GM10266 (cell line): ENCODE measurements at regions not wholly inside any gene's neighbourhood (a gene's known extent, or its start where the extent isn't known, plus 50 kb on each side); places are given as distances from the start of the nearest gene placed in this dataset.
"Not testable (repeated sequence)": the region's sequence is repeated elsewhere in the genome, so short reads cannot be mapped to it uniquely, and the experiment has no call there.

Source experiments
- DNase-seq: peaks from one replicate; pipeline ENCODE4 v3.0.0; 2012; ENCODE audit errors: extremely low spot score
- CTCF ChIP-seq: IDR thresholded peaks from 2 replicates; pipeline ENCODE4 v1.5.1; 2012; ENCODE audit warnings: mild to moderate bottlenecking, low read depth; ENCODE audit not compliant: control insufficient read depth, insufficient read depth; ENCODE audit errors: missing control alignments

GRCh38 chr13:109318945-109319590 is 467.3 kb downstream of the IRS2 start:
- TF ChIP-seq CTCF = no peak
- DNase-seq = no peak

- no peak for DNase-seq
- TF ChIP-seq CTCF = no peak
Measured at GRCh38 chr13:109315481-109315880, 470.9 kb downstream of the IRS2 start.

GRCh38 chr13:109314101-109314500 is 472.3 kb downstream of the IRS2 start:
- TF ChIP-seq CTCF = no peak
- DNase-seq = no peak

- TF ChIP-seq CTCF = no peak
Measured at GRCh38 chr13:109312399-109312798, 474.0 kb downstream of the IRS2 start.

GRCh38 chr13:109311431-109311976 is 474.9 kb downstream of the IRS2 start:
- not testable (repeated sequence) for DNase-seq

More at GRCh38 chr13:109312399-109312798, 474.0 kb downstream of the IRS2 start:
- no peak for DNase-seq

GRCh38 chr13:109309625-109310363 is 476.6 kb downstream of the IRS2 start:
- TF ChIP-seq CTCF = no peak
- DNase-seq = no peak

GRCh38 chr13:109307027-109307426 is 479.4 kb downstream of the IRS2 start:
- TF ChIP-seq CTCF = no peak
- DNase-seq = no peak
